ENCODE measurements at regions not wholly inside any gene's neighbourhood (a gene's known extent, or its start where the extent isn't known, plus 50 kb on each side); places are given as distances from the start of the nearest gene placed in this dataset.

DNA sequence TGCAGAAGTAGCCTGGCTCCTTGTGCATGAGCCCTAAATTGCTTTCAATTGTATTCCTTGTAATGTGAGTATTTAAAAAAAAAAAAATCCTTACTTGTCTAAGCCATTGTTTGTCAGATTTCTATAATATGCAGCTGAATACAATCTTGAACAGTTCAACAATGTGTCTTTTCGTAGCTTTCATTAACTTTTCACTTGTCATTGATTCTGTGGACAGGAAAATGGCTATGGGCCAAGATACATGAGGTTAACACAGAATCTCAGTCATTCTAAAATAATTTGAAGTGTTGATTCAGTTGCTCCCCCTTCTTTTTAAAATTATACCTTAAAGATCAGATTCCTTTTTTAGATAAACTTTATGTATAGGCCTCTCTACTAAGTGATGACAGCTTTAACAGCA lies 395.8 kb upstream of the KLF12 start:
- WGBS (ENCODE audit: insufficient coverage, insufficient replicate concordance, low lambda C conversion rate, missing lambda C conversion rate): 0% methylated on average over 1 of the region's 1 CpG
- in situ Hi-C loops (cut with MboI) (no loop called here), intact Hi-C loops (cut with micrococcal nuclease; ENCODE audit: unreplicated experiment) (no loop called here)
- no peak for ATAC-seq
- H2AFZ ChIP-seq (ENCODE audit: control insufficient read depth, low read depth, low read length): no peak overlapping the region
- no peak for FAIRE-seq
- no peaks in the 10 kb centered on the region for H3K4me1 ChIP-seq (ENCODE audit: control insufficient read depth, insufficient read depth, low read length)
- DNase-seq (ENCODE audit: low read depth, low spot score): no peak
- no peak for TF ChIP-seq SREBF1 (IDR thresholded peaks at IDR 0.05; ENCODE audit: low read length)
- no peak for TF ChIP-seq JUND (IDR thresholded peaks at IDR 0.05; ENCODE audit: low read depth, low read length)
- no peak for TF ChIP-seq POLR2AphosphoS5 (IDR thresholded peaks at IDR 0.05; ENCODE audit: low read length)
- TF ChIP-seq TCF12 (IDR thresholded peaks at IDR 0.05; ENCODE audit: low read depth, low read length): no peak
- no peak for TF ChIP-seq NFIC (IDR thresholded peaks at IDR 0.05; ENCODE audit: low read depth, low read length)
- TF ChIP-seq, protein P1, sequence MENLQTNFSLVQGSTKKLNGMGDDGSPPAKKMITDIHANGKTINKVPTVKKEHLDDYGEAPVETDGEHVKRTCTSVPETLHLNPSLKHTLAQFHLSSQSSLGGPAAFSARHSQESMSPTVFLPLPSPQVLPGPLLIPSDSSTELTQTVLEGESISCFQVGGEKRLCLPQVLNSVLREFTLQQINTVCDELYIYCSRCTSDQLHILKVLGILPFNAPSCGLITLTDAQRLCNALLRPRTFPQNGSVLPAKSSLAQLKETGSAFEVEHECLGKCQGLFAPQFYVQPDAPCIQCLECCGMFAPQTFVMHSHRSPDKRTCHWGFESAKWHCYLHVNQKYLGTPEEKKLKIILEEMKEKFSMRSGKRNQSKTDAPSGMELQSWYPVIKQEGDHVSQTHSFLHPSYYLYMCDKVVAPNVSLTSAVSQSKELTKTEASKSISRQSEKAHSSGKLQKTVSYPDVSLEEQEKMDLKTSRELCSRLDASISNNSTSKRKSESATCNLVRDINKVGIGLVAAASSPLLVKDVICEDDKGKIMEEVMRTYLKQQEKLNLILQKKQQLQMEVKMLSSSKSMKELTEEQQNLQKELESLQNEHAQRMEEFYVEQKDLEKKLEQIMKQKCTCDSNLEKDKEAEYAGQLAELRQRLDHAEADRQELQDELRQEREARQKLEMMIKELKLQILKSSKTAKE (IDR thresholded peaks at IDR 0.05; ENCODE audit: low read depth, poor library complexity, severe bottlenecking): no peak
- no peak for TF ChIP-seq BCL11A (IDR thresholded peaks at IDR 0.05; ENCODE audit: low read depth, low read length)
- no peak for TF ChIP-seq SP1 (IDR thresholded peaks at IDR 0.05; ENCODE audit: low read depth, low read length)
- TF ChIP-seq, protein P2, sequence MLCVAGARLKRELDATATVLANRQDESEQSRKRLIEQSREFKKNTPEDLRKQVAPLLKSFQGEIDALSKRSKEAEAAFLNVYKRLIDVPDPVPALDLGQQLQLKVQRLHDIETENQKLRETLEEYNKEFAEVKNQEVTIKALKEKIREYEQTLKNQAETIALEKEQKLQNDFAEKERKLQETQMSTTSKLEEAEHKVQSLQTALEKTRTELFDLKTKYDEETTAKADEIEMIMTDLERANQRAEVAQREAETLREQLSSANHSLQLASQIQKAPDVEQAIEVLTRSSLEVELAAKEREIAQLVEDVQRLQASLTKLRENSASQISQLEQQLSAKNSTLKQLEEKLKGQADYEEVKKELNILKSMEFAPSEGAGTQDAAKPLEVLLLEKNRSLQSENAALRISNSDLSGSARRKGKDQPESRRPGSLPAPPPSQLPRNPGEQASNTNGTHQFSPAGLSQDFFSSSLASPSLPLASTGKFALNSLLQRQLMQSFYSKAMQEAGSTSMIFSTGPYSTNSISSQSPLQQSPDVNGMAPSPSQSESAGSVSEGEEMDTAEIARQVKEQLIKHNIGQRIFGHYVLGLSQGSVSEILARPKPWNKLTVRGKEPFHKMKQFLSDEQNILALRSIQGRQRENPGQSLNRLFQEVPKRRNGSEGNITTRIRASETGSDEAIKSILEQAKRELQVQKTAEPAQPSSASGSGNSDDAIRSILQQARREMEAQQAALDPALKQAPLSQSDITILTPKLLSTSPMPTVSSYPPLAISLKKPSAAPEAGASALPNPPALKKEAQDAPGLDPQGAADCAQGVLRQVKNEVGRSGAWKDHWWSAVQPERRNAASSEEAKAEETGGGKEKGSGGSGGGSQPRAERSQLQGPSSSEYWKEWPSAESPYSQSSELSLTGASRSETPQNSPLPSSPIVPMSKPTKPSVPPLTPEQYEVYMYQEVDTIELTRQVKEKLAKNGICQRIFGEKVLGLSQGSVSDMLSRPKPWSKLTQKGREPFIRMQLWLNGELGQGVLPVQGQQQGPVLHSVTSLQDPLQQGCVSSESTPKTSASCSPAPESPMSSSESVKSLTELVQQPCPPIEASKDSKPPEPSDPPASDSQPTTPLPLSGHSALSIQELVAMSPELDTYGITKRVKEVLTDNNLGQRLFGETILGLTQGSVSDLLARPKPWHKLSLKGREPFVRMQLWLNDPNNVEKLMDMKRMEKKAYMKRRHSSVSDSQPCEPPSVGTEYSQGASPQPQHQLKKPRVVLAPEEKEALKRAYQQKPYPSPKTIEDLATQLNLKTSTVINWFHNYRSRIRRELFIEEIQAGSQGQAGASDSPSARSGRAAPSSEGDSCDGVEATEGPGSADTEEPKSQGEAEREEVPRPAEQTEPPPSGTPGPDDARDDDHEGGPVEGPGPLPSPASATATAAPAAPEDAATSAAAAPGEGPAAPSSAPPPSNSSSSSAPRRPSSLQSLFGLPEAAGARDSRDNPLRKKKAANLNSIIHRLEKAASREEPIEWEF (IDR thresholded peaks at IDR 0.05; ENCODE audit: insufficient replicate concordance, low read depth, low read length): no peak
- TF ChIP-seq KLF5 (IDR thresholded peaks at IDR 0.05; ENCODE audit: partially characterized antibody): no peak
- no peak for TF ChIP-seq SMARCA5 (IDR thresholded peaks at IDR 0.05)
- no peak for TF ChIP-seq IKZF1 (conservative IDR thresholded peaks at IDR 0.05)
- no peak for TF ChIP-seq BHLHE40 (IDR thresholded peaks at IDR 0.05; ENCODE audit: borderline replicate concordance in 1 of 2, low read depth in 2 of 2, low read length in 1 of 2)
- no peak for TF ChIP-seq POU2F2 (IDR thresholded peaks at IDR 0.05; ENCODE audit: borderline replicate concordance, low read depth, low read length)
- TF ChIP-seq, protein P3, sequence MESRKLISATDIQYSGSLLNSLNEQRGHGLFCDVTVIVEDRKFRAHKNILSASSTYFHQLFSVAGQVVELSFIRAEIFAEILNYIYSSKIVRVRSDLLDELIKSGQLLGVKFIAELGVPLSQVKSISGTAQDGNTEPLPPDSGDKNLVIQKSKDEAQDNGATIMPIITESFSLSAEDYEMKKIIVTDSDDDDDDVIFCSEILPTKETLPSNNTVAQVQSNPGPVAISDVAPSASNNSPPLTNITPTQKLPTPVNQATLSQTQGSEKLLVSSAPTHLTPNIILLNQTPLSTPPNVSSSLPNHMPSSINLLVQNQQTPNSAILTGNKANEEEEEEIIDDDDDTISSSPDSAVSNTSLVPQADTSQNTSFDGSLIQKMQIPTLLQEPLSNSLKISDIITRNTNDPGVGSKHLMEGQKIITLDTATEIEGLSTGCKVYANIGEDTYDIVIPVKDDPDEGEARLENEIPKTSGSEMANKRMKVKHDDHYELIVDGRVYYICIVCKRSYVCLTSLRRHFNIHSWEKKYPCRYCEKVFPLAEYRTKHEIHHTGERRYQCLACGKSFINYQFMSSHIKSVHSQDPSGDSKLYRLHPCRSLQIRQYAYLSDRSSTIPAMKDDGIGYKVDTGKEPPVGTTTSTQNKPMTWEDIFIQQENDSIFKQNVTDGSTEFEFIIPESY (IDR thresholded peaks at IDR 0.05): no peak
- no peak for TF ChIP-seq SMAD5 (IDR thresholded peaks at IDR 0.05; ENCODE audit: low read depth)
- no peak for TF ChIP-seq YY1 (IDR thresholded peaks at IDR 0.05; ENCODE audit: low read depth, low read length)
- ChIA-PET CTCF (no interaction called here), RAD21 (ENCODE audit: unreplicated experiment) (interaction anchor here (0.5 kb wide), 1 partner anchor 697 kb away, joined by 3 read pairs; no protein-coding TSS in a partner anchor), POLR2A (no interaction called here), SMC1A (ENCODE audit: uncharacterized antibody, unreplicated experiment) (no interaction called here)
- no peak overlapping the region for H3K9ac ChIP-seq (ENCODE audit: control insufficient read depth, insufficient read depth, low read length)
- no peak overlapping the region for H3K27ac ChIP-seq (ENCODE audit: control insufficient read depth, insufficient read depth)
- H3K27me3 ChIP-seq (replicated peaks in 1 of 2; ENCODE audit: control insufficient read depth in 2 of 2, insufficient read depth in 2 of 2, low read length in 1 of 2): no peaks in the 10 kb centered on the region
- H4K20me1 ChIP-seq (ENCODE audit: control insufficient read depth, insufficient read depth): no peaks in the 10 kb centered on the region
- no peaks in the 10 kb centered on the region for H3K36me3 ChIP-seq (ENCODE audit: control insufficient read depth in 2 of 2, insufficient read depth in 2 of 2, low read length in 1 of 2)
- no peak overlapping the region for H3K4me3 ChIP-seq
- H3K9me3 ChIP-seq (replicated peaks; ENCODE audit: control insufficient read depth, insufficient read depth, low read length): no peaks in the 10 kb centered on the region
- H3K79me2 ChIP-seq (ENCODE audit: control insufficient read depth, insufficient read depth, low read length): no peaks in the 10 kb centered on the region
- no peak overlapping the region for H3K4me2 ChIP-seq (ENCODE audit: control insufficient read depth, insufficient read depth)
- no TSS peak for BruUV-seq (replicated peaks)
